WTC11 (cell line): ENCODE measurements at regions not wholly inside any gene's neighbourhood (a gene's known extent, or its start where the extent isn't known, plus 50 kb on each side); places are given as distances from the start of the nearest gene placed in this dataset.

Source experiments
- ATAC-seq: fragments of 200-7000 bp; cut with Tn5 transposase; 2 replicates; pipeline ENCODE4 v1.10.0; 2021; ENCODE audit warnings: mild to moderate bottlenecking, moderate library complexity
- CTCF ChIA-PET: fragments of 300-600 bp; sonication (Branson Sonifier 250); formaldehyde crosslinking; loops from one replicate; lab custom pipeline; 2021; ENCODE audit warnings: antibody characterized with exemption; lab: Charles Lee
- POLR2A ChIA-PET: fragments of 350-600 bp; sonication (Branson Sonifier 250); formaldehyde crosslinking; loops from one replicate; lab custom pipeline; 2021; ENCODE audit warnings: antibody characterized with exemption; lab: Charles Lee
- DNase-seq: peaks from one replicate; pipeline ENCODE4 v3.0.0; 2021; ENCODE audit warnings: low spot score
- H3K27ac Mint-ChIP-seq: 2 replicates; pipeline ENCODE4 v1.8.0; 2021; ENCODE audit warnings: mixed read lengths
- H3K27me3 Mint-ChIP-seq: 2 replicates; pipeline ENCODE4 v1.8.0; 2021; ENCODE audit warnings: low read depth, mild to moderate bottlenecking, moderate library complexity, mixed read lengths
- H3K36me3 Mint-ChIP-seq: 2 replicates; pipeline ENCODE4 v1.8.0; 2021; ENCODE audit warnings: mixed read lengths
- H3K4me1 Mint-ChIP-seq: 2 replicates; pipeline ENCODE4 v1.8.0; 2022; ENCODE audit warnings: mixed read lengths
- H3K4me3 Mint-ChIP-seq: 2 replicates; pipeline ENCODE4 v1.8.0; 2021; ENCODE audit warnings: mild to moderate bottlenecking, moderate library complexity, mixed read lengths
- H3K9me3 Mint-ChIP-seq: 2 replicates; pipeline ENCODE4 v1.8.0; 2021; ENCODE audit warnings: mixed read lengths
- CBFB ChIP-seq: sonication (generic); formaldehyde crosslinking; IDR thresholded peaks from 2 replicates; pipeline ENCODE4 v1.8.1; 2022; ENCODE audit warnings: mild to moderate bottlenecking, low read depth, missing genetic modification reagents
- CDX4 ChIP-seq: fragments of 250-450 bp; sonication (Bioruptor Pico); IDR thresholded peaks from 2 replicates; pipeline ENCODE4 v1.9.0; 2021; ENCODE audit warnings: moderate library complexity, mild to moderate bottlenecking, inconsistent platforms, borderline replicate concordance
- EMX1 ChIP-seq: fragments of 250-450 bp; sonication (Bioruptor Pico); IDR thresholded peaks from 2 replicates; pipeline ENCODE4 v1.8.0; 2021; ENCODE audit warnings: mild to moderate bottlenecking
- FOXK1 ChIP-seq: sonication (generic); formaldehyde crosslinking; IDR thresholded peaks from 2 replicates; pipeline ENCODE4 v1.8.0; 2022; ENCODE audit warnings: mild to moderate bottlenecking, moderate library complexity, missing genetic modification reagents
- HMGA2 ChIP-seq: fragments of 250-450 bp; sonication (Bioruptor Pico); IDR thresholded peaks from 2 replicates; pipeline ENCODE4 v1.4.0; 2021; ENCODE audit warnings: mild to moderate bottlenecking, moderate library complexity
- KAT7 ChIP-seq: sonication (generic); formaldehyde crosslinking; IDR thresholded peaks from 2 replicates; pipeline ENCODE4 v1.8.1; 2023; ENCODE audit warnings: missing genetic modification reagents, mild to moderate bottlenecking, borderline replicate concordance
- MLX ChIP-seq: sonication (generic); formaldehyde crosslinking; IDR thresholded peaks from 2 replicates; pipeline ENCODE4 v1.8.1; 2023; ENCODE audit warnings: mild to moderate bottlenecking, missing genetic modification reagents, moderate library complexity
- OVOL2 ChIP-seq: fragments of 250-450 bp; sonication (Bioruptor Pico); IDR thresholded peaks from 2 replicates; pipeline ENCODE4 v1.9.0; 2021; ENCODE audit warnings: mild to moderate bottlenecking, borderline replicate concordance
- RORB ChIP-seq: fragments of 250-450 bp; sonication (Bioruptor Pico); IDR thresholded peaks from 2 replicates; pipeline ENCODE4 v1.9.0; 2021; ENCODE audit warnings: mild to moderate bottlenecking
- SMAD3 ChIP-seq: sonication (generic); formaldehyde crosslinking; IDR thresholded peaks from 2 replicates; pipeline ENCODE4 v1.8.0; 2022; ENCODE audit warnings: missing genetic modification reagents, mild to moderate bottlenecking, borderline replicate concordance
- TEAD4 ChIP-seq: sonication (generic); formaldehyde crosslinking; IDR thresholded peaks from 2 replicates; pipeline ENCODE4 v1.8.0; 2022; ENCODE audit warnings: mild to moderate bottlenecking, missing genetic modification reagents
- ZMAT4 ChIP-seq: fragments of 250-450 bp; sonication (Bioruptor Pico); IDR thresholded peaks from 2 replicates; pipeline ENCODE4 v1.9.0; 2021; ENCODE audit warnings: mild to moderate bottlenecking
- ZNF121 ChIP-seq: sonication (generic); formaldehyde crosslinking; IDR thresholded peaks from 2 replicates; pipeline ENCODE4 v1.8.0; 2023; ENCODE audit warnings: missing genetic modification reagents
- ZNF425 ChIP-seq: fragments of 250-450 bp; sonication (Bioruptor Pico); conservative IDR thresholded peaks from 2 replicates; pipeline ENCODE4 v1.9.0; 2021; ENCODE audit warnings: mild to moderate bottlenecking
- TF ChIP-seq, protein P1 (sequence below): fragments of 250-450 bp; sonication (Bioruptor Pico); IDR thresholded peaks from 2 replicates; pipeline ENCODE4 v1.9.0; 2021; ENCODE audit warnings: mild to moderate bottlenecking, borderline replicate concordance
- TF ChIP-seq, protein P2 (sequence below): sonication (generic); formaldehyde crosslinking; IDR thresholded peaks from 2 replicates; pipeline ENCODE4 v1.8.0; 2022; ENCODE audit warnings: mild to moderate bottlenecking, missing genetic modification reagents
- TF ChIP-seq, protein P3 (sequence below): fragments of 250-450 bp; sonication (Bioruptor Pico); IDR thresholded peaks from 2 replicates; pipeline ENCODE4 v2.1.2; 2022; ENCODE audit warnings: mild to moderate bottlenecking, moderate library complexity

DNA sequence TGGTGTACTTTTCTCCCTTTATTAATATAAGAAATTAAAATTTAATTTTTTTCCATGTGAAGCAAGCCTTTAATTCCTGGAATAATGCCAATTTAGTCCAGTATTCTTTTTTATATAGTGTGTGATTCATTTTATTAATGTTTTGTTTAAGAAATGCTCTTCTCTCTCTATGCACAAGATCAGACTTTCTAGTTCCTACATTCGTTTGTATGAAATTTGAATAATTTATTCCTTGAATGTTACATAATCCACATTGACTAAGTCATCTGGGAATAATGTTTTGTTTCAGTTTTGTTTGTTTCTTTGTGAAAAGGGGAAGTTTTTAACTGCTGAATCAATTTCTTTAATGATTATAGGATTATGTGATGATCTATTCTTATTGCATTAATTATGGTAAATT is 181.4 kb upstream of the ID4 start (continued):
- TF ChIP-seq, protein P1, sequence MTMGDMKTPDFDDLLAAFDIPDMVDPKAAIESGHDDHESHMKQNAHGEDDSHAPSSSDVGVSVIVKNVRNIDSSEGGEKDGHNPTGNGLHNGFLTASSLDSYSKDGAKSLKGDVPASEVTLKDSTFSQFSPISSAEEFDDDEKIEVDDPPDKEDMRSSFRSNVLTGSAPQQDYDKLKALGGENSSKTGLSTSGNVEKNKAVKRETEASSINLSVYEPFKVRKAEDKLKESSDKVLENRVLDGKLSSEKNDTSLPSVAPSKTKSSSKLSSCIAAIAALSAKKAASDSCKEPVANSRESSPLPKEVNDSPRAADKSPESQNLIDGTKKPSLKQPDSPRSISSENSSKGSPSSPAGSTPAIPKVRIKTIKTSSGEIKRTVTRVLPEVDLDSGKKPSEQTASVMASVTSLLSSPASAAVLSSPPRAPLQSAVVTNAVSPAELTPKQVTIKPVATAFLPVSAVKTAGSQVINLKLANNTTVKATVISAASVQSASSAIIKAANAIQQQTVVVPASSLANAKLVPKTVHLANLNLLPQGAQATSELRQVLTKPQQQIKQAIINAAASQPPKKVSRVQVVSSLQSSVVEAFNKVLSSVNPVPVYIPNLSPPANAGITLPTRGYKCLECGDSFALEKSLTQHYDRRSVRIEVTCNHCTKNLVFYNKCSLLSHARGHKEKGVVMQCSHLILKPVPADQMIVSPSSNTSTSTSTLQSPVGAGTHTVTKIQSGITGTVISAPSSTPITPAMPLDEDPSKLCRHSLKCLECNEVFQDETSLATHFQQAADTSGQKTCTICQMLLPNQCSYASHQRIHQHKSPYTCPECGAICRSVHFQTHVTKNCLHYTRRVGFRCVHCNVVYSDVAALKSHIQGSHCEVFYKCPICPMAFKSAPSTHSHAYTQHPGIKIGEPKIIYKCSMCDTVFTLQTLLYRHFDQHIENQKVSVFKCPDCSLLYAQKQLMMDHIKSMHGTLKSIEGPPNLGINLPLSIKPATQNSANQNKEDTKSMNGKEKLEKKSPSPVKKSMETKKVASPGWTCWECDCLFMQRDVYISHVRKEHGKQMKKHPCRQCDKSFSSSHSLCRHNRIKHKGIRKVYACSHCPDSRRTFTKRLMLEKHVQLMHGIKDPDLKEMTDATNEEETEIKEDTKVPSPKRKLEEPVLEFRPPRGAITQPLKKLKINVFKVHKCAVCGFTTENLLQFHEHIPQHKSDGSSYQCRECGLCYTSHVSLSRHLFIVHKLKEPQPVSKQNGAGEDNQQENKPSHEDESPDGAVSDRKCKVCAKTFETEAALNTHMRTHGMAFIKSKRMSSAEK (CRISPR knock-in tag): no peak

- Mint-ChIP-seq H3K9me3 (peaks cover 15% of the 10 kb centered on the region), H3K4me3 (no peak overlapping the region), H3K27me3 (peaks cover 9% of the 10 kb centered on the region; the same call in 1 of the 2 replicates), H3K36me3 (no peaks in the 10 kb centered on the region), H3K4me1 (peaks cover 61% of the 10 kb centered on the region), H3K27ac (no peak overlapping the region)
- POLR2A ChIA-PET: no interaction called here
- CTCF ChIA-PET: no interaction called here
- DNase-seq (no peak), ATAC-seq (no peak)
- no peak for TF ChIP-seq RORB (CRISPR knock-in tag)
- TF ChIP-seq CBFB (CRISPR knock-in tag): no peak
- TF ChIP-seq OVOL2: no peak
- TF ChIP-seq, protein P1 (CRISPR knock-in tag): no peak
- no peak for TF ChIP-seq ZMAT4 (CRISPR knock-in tag)
- TF ChIP-seq, protein P2, sequence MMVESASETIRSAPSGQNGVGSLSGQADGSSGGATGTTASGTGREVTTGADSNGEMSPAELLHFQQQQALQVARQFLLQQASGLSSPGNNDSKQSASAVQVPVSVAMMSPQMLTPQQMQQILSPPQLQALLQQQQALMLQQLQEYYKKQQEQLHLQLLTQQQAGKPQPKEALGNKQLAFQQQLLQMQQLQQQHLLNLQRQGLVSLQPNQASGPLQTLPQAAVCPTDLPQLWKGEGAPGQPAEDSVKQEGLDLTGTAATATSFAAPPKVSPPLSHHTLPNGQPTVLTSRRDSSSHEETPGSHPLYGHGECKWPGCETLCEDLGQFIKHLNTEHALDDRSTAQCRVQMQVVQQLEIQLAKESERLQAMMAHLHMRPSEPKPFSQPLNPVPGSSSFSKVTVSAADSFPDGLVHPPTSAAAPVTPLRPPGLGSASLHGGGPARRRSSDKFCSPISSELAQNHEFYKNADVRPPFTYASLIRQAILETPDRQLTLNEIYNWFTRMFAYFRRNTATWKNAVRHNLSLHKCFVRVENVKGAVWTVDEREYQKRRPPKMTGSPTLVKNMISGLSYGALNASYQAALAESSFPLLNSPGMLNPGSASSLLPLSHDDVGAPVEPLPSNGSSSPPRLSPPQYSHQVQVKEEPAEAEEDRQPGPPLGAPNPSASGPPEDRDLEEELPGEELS (CRISPR knock-in tag): no peak
- TF ChIP-seq MLX: no peak
- no peak for TF ChIP-seq ZNF425
- TF ChIP-seq HMGA2 (CRISPR knock-in tag): no peak
- TF ChIP-seq SMAD3 (CRISPR knock-in tag): no peak
- no peak for TF ChIP-seq TEAD4
- TF ChIP-seq CDX4 (CRISPR knock-in tag): no peak
- TF ChIP-seq ZNF121 (CRISPR knock-in tag): no peak
- TF ChIP-seq, protein P3, sequence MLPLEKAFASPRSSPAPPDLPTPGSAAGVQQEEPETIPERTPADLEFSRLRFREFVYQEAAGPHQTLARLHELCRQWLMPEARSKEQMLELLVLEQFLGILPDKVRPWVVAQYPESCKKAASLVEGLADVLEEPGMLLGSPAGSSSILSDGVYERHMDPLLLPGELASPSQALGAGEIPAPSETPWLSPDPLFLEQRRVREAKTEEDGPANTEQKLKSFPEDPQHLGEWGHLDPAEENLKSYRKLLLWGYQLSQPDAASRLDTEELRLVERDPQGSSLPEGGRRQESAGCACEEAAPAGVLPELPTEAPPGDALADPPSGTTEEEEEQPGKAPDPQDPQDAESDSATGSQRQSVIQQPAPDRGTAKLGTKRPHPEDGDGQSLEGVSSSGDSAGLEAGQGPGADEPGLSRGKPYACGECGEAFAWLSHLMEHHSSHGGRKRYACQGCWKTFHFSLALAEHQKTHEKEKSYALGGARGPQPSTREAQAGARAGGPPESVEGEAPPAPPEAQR (CRISPR knock-in tag): no peak
- no peak for TF ChIP-seq KAT7 (CRISPR knock-in tag)
- no peak for TF ChIP-seq FOXK1 (CRISPR knock-in tag)
- no peak for TF ChIP-seq EMX1 (CRISPR knock-in tag)
These were observed 176.9 kb upstream of the ID4 start for GRCh38 chr6:19660123-19660910.
